ENCODE measurements at regions not wholly inside any gene's neighbourhood (a gene's known extent, or its start where the extent isn't known, plus 50 kb on each side); places are given as distances from the start of the nearest gene placed in this dataset.

DNA sequence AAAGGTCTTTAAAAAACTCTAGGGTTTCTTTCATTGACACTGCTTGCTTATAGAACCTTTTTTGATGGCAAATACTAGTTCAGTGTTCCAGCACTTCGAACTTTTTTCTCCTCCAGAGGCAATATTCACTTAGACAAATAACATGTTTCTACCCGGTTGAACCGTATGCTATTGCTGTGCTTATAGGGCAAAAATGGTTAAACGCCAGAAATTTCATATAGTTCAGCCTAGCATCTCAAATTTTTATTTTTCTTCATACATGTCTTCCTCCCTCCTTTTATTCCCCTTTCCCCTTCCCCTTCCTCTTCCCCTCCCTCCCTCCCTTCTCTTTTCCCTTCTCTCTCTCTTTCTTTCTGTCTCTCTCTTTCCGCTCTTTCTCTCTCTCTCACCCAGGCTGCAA lies 96.9 kb upstream of the FSHR start:
- TF ChIP-seq RAD21 (IDR thresholded peaks at IDR 0.05; ENCODE audit: low read depth) (no peak), FOXM1 (IDR thresholded peaks at IDR 0.05; ENCODE audit: borderline replicate concordance, low read depth) (no peak), EGR1 (IDR thresholded peaks at IDR 0.05) (no peak), EP300 (IDR thresholded peaks at IDR 0.05; ENCODE audit: borderline replicate concordance) (no peak), CREB1 (IDR thresholded peaks at IDR 0.05; ENCODE audit: low read depth) (no peak), TAF1 (IDR thresholded peaks at IDR 0.05; ENCODE audit: low read depth) (no peak), YY1 (IDR thresholded peaks at IDR 0.05; ENCODE audit: low read depth) (no peak), ZBTB7A (IDR thresholded peaks at IDR 0.05; ENCODE audit: low read depth) (no peak), CEBPB (IDR thresholded peaks at IDR 0.05) (no peak)
